NCI-H146 (cell line): ENCODE measurements at regions not wholly inside any gene's neighbourhood (a gene's known extent, or its start where the extent isn't known, plus 50 kb on each side); places are given as distances from the start of the nearest gene placed in this dataset.

Experiments
- DNase-seq: peaks from one replicate; lab custom pipeline; 2025; lab: John Stamatoyannopoulos, UW

GRCh38 chr9:89766991-89767390 is 162.2 kb downstream of the GADD45G start:
- DNase-seq = no peak

- no peak for DNase-seq
Observed at GRCh38 chr9:89768051-89768450, 163.2 kb downstream of the GADD45G start.

- DNase-seq = no peak
Observed at GRCh38 chr9:89768650-89769071, 163.8 kb downstream of the GADD45G start.

GRCh38 chr9:89770531-89771174 is 165.8 kb downstream of the GADD45G start:
- DNase-seq = peak; percentile 49

GRCh38 chr9:89771205-89771604 is 166.4 kb downstream of the GADD45G start:
- no peak for DNase-seq

GRCh38 chr9:89773170-89773569 is 168.4 kb downstream of the GADD45G start:
- no peak for DNase-seq

- no peak for DNase-seq
Observed at GRCh38 chr9:89774858-89775370, 170.1 kb downstream of the GADD45G start.

GRCh38 chr9:89775641-89776040 is 170.8 kb downstream of the GADD45G start:
- no peak for DNase-seq

- no peak for DNase-seq
Observed at GRCh38 chr9:89776795-89777525, 172.1 kb downstream of the GADD45G start.

GRCh38 chr9:89777544-89777943 is 172.7 kb downstream of the GADD45G start:
- no peak for DNase-seq

- no peak for DNase-seq
Observed at GRCh38 chr9:89778100-89779090, 173.6 kb downstream of the GADD45G start.

GRCh38 chr9:89779405-89780203 is 174.8 kb downstream of the GADD45G start:
- no peak for DNase-seq

GRCh38 chr9:89780959-89781358 is 176.1 kb downstream of the GADD45G start:
- no peak for DNase-seq

- no peak for DNase-seq
Observed at GRCh38 chr9:89781838-89782540, 177.2 kb downstream of the GADD45G start.

- DNase-seq = no peak
Observed at GRCh38 chr9:89786655-89787054, 181.8 kb downstream of the GADD45G start.

GRCh38 chr9:89787595-89787994 is 182.8 kb downstream of the GADD45G start:
- no peak for DNase-seq

GRCh38 chr9:89788434-89788833 is 183.6 kb downstream of the GADD45G start:
- DNase-seq = no peak

- DNase-seq = no peak
Observed at GRCh38 chr9:89789922-89790510, 185.2 kb downstream of the GADD45G start.

GRCh38 chr9:89790542-89791109 is 185.8 kb downstream of the GADD45G start:
- DNase-seq = no peak

- DNase-seq = no peak
Observed at GRCh38 chr9:89791754-89792153, 186.9 kb downstream of the GADD45G start.
